GM21717 (cell line): ENCODE measurements at regions not wholly inside any gene's neighbourhood (a gene's known extent, or its start where the extent isn't known, plus 50 kb on each side); places are given as distances from the start of the nearest gene placed in this dataset.
"Not testable (repeated sequence)": the region's sequence is repeated elsewhere in the genome, so short reads cannot be mapped to it uniquely, and the experiment has no call there.

Source experiments
- ATAC-seq: cut with Tn5 transposase; IDR thresholded peaks from one replicate; pipeline ENCODE4 v1.9.1; 2021; ENCODE audit warnings: mild to moderate bottlenecking, moderate library complexity; ENCODE audit not compliant: unreplicated experiment

DNA sequence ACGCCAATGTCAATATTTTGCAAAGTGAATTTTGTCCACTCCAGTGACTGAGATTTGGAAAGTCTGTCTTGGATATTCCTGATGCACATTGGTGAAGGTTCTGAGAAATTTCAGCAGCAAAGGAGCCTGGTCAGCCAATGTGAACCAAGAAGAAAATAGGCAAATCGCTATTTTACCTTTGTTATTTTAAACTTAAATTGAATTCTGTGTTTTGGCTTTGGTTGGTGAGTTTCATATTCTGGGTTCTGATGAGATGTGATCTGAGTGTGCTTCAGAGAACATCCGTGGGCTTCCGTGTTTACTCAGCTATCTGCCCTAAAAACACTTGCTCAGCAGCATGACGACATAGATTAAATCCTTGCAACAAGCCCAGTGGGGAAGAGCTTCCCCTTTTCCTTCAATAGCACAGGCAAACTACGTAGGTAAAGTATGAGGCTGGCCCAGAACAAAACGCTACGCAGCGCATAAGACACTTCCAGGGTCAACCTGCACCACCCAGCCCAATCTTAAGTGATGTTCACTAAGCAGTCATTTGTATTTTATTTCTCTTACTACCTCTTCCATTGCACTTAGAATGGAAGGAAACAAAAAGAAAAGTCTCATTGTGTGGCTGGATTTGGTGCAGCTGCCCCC, 176.4 kb upstream of the KAZN start:
- no peak for ATAC-seq

DNA sequence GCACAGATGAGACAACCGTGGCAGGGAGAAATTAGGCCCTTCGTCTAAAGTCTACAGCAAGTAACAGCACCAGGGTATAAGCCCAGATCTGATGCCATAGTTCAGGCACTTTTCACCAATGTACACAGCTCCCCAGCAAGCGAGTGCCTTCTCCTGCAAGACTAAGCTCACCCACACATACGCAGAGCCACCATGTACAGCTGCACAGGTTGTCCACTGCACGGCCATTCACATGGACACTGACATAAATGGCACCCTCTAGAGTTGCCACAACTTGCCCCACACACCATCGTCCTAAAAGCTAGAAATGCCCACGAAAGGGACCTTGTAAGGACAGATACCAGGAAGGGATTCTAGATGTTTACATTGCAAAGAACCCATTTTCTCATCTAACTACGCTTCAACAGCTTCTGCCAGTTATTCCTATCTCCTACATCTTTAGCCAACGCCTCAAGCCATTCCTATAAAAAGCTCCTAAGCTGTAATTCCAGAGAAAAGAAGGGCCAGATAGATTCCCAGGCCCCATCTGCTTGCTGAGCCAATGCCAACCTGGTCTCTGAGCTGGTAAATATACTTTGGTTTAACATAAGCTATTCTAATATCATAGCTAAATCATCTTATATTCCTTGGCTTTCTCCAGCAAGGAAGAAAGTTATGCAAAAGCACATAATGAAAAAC, 174.0 kb upstream of the KAZN start:
- ATAC-seq: no peak

GRCh38 chr1:14426854-14427253, 171.6 kb upstream of the KAZN start:
- ATAC-seq: no peak

DNA sequence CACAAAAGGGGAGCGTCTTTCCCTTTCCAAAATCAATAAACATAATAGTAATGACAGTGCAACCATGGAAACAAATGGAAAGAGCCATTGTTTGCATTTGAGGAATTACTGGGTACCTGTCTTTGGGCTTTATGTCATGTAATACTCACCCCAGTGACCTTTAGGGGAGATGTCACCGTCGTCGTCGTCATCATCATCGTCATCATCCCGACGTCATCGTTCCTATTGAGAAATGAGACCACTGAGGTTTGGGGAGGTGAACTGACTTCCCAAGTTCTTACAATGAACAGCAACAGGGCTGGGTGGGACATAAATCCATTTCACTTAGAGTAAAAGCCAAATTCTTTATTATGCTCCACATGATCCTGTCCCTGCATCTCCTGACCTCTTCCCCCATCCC, 168.9 kb upstream of the KAZN start:
- no peak for ATAC-seq

GRCh38 chr1:14432728-14433127, 165.8 kb upstream of the KAZN start:
- ATAC-seq: not testable (repeated sequence)

- no peak for ATAC-seq
These were observed 163.0 kb upstream of the KAZN start for GRCh38 chr1:14435368-14436023.

- no peak for ATAC-seq
These were observed 161.0 kb upstream of the KAZN start for GRCh38 chr1:14437417-14437918.

DNA sequence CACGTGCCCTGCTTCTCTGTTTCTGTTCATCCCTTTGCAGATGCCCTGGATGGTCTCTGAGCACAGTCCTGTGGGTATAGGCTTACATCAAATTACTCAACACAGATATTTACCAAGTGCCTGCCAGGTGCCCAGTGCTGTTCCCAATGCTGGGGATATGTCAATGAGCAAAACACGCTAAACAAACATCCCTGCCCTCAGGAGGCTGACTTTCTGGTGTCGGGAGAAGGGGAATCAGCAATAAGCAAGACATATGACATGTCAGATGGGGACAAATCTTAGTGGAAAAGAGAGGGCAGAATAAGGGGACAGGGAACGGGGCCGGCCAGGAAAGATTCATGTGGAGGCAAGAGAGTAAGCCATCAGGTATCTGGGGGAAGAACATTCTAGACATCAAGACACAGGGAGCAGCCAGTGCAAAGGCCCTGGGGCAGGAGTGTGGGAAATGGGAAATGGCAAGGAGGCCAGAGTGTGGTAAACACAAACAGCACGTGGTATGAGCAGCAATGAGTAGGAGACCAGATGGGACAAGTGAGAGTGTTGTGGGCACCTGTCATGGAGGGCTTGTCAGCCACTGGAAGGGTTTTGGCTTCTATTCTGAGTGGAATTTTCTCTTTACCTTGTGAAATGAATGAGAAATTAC, 160.2 kb upstream of the KAZN start:
- ATAC-seq: no peak

DNA sequence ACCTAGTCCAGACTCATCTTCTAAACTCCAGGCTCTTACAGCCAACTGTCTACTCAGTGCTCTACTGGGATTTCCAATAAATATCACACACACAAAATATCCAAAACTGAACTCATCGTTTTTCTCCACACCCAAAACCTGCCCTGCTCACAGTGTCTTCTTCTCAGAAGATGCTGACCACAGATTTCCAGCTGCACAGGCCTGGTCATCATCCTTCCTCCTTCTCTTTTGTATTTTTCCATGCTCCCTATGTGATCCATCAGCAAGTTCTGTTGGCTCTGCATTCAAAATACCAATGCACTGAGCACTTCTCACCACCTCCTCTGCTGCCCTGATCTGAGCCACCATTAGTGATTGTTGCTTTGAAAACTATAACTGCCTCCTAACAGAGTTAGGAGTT, 159.5 kb upstream of the KAZN start:
- ATAC-seq: no peak

GRCh38 chr1:14440166-14440565, 158.3 kb upstream of the KAZN start:
- no peak for ATAC-seq

DNA sequence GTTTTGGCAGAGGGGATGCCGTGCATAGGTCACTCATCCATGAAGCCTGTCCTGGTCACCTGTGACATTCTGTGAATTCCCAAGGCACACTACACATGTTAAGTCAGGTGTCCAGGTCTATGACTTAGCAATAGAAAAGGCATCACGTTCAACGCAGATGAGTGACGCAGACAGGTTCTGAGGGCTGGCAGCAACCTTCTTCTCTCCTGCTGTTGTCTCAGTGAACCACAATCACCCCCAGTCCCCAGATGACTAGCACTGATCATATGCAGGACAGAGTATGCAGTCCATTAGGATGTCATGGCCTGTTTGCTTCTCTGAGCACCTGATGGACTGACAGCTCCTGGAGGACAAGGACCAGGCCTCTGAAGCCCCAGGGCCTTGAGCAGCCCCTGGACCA, 157.8 kb upstream of the KAZN start:
- no peak for ATAC-seq

GRCh38 chr1:14441302-14441741, 157.2 kb upstream of the KAZN start:
- ATAC-seq: no peak

GRCh38 chr1:14442669-14443068, 155.8 kb upstream of the KAZN start:
- no peak for ATAC-seq

DNA sequence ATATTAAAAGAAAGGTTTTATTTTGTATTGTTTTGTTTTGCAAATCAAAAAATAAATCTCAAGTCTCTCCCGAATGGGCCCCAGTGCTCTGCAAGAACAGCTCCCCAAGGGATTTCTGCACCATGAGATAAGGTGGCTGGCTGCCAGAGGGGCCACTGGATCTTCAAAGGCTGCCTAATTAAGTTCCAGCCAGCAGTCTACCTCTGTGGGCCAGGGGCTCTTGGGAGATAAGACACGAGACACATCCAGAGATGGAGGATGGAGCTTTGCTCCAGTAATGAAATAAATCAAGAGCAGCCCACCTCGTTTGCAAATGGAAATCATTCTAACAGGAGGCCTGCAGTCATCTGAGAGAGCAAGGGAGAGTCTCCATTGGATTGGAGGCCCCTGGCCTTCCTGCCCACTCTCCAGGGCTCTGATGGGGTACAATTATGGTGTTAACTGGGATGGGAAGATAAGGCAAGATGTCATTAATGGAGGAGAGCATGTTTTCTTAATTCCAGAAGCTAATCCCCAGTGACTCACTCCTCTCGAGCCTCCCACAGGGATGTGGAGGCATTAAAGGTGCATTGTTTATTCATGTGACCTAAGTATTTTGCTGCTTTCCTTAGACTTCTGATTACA, 155.2 kb upstream of the KAZN start:
- ATAC-seq: no peak

GRCh38 chr1:14451217-14451616, 147.3 kb upstream of the KAZN start:
- no peak for ATAC-seq

GRCh38 chr1:14452551-14452950, 145.9 kb upstream of the KAZN start:
- no peak for ATAC-seq

- no peak for ATAC-seq
These were observed 138.3 kb upstream of the KAZN start for GRCh38 chr1:14460173-14460572.

- ATAC-seq: no peak
These were observed 135.6 kb upstream of the KAZN start for GRCh38 chr1:14462851-14463250.

GRCh38 chr1:14466006-14466405, 132.5 kb upstream of the KAZN start:
- ATAC-seq: no peak

- ATAC-seq: no peak
These were observed 131.4 kb upstream of the KAZN start for GRCh38 chr1:14467112-14467511.

- ATAC-seq: no peak
These were observed 129.7 kb upstream of the KAZN start for GRCh38 chr1:14468751-14469150.
